ENCODE measurements at regions not wholly inside any gene's neighbourhood (a gene's known extent, or its start where the extent isn't known, plus 50 kb on each side); places are given as distances from the start of the nearest gene placed in this dataset.
"Not testable (repeated sequence)": the region's sequence is repeated elsewhere in the genome, so short reads cannot be mapped to it uniquely, and the experiment has no call there.

DNA sequence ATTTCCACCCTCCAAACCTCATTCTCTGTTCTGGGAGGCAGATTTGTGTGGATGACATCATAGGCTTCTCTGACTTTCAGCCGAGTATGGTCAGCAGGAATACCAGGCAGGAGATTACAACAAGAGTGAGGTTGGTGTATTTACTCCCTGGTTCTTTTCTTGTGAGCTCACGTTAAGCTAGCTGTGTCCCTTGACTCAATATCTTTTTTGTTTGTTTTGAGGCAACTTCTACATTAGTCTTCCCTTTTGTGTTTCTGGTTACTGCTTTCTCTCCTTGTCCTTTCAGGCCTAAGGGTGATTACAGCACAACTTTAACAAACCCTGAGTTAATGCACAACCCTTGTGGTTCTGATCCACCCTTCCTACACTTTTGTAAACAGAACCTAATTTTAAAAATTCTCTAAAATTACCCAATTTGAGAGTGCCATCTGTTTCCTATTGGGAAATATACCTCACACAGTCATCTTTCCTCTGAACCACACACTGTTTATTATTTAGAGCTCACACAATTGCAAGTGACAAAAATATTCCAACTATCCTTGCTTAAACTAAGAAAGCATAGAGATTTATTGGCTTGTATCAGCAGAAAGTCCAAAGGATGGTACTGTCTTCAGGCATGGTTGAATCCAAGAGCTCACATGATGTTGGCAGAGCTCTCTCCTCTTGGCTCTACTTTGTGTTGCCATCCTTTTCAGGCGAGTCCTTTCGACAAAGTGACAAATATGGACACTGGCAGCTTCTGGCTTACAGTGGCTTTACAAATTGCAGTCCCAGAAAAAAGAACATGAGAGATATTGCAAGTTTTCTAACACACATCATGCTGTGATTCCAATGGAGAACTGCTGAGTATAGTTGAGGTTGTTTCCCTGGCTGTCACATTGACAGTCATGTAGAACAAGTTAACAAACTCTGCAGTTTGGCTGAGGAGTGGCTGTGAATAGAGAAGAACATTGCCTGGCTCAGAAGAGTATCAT, 150.5 kb upstream of the DDIT4L start:
- DNase-seq, result no peak

GRCh38 chr4:100339870-100340269, 149.6 kb upstream of the DDIT4L start:
- DNase-seq, result no peak

- DNase-seq, result not testable (repeated sequence)
Observed at GRCh38 chr4:100333491-100333890, 143.2 kb upstream of the DDIT4L start.

DNA sequence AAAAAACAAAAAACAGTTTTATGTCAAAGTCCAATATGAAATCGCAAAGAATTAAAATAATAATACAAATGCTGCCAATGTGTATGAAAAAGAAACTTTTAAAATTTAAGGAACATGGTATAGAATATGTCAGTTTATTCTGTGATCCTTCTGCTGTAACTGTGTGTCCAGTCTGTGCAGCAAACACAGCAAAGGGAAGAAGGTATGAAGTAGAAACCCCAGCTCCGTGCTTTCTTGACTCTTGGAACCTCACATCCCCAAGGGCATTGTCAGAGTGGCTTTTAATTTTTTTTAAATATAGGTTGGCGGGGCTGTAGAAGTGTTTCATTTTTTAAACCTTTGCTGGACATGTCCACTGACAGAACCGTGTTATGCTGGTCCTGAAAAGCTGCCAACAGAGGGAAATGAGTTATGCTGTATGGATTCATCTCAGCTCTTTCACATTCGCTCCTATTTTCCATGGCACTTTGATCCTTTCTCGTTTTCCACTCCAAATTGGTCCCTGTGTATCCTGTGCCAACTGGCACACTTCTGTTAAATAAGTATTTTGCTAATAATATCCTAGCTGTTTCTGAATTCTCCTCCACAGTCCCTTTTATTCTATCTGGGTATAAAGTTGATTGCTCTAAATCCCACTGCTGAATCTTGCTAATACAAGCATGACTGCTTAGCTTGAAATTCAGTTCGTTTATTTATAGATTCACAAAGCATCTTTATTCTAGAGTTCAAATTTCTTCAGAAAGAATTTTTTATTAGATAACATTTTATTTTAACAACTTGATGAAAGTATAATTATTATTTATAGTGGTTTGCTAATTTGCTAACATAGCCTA, 127.0 kb upstream of the DDIT4L start:
- DNase-seq, result no peak

DNA sequence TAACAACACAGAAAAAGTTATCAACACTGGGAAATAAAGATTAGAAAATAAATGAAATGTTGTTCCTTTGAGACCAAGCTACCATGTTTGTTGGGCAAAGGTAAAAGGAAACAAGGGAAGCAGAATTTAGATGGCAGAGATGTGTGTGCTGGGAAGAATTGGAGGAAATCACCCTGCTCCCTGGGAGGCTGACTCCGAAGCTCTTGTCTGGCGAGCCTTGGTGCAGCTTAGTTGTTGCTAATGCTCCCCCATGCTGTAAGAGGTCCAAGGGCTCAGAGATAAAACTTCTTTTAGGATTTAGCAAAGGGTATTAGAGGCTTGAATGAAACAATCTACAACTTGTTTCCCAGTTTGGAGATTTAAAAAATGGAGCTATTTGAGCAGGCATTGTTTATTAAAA, 123.8 kb upstream of the DDIT4L start:
- no peak for DNase-seq

GRCh38 chr4:100312615-100313350, 122.5 kb upstream of the DDIT4L start:
- DNase-seq, result no peak

DNA sequence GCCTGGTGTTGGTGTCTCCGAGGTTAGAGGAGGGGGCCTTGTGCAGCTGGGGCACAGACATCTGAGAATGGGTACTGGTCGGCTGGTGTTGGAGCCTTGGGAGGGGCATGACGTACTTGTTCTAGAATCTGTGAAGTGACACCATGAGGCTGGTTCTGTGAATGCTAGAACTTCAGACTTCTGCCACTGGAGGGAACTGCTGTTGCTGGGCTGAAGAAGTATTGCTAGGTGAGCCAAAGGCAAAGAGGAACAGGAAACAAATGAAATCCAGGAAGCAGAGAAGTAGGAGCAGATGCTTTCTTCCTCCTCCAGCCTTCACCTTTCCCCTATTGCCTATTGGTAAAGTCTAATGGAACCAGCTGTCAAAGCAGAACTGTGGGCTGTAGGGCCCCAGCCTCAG, 120.9 kb upstream of the DDIT4L start:
- DNase-seq, result peak; percentile 1

GRCh38 chr4:100306018-100306417, 115.8 kb upstream of the DDIT4L start:
- no peak for DNase-seq

GRCh38 chr4:100302061-100303026, 112.1 kb upstream of the DDIT4L start:
- no peak for DNase-seq

GRCh38 chr4:100299046-100299840, 109.0 kb upstream of the DDIT4L start:
- DNase-seq, result no peak

- no peak for DNase-seq
Observed at GRCh38 chr4:100295792-100296191, 105.5 kb upstream of the DDIT4L start.

DNA sequence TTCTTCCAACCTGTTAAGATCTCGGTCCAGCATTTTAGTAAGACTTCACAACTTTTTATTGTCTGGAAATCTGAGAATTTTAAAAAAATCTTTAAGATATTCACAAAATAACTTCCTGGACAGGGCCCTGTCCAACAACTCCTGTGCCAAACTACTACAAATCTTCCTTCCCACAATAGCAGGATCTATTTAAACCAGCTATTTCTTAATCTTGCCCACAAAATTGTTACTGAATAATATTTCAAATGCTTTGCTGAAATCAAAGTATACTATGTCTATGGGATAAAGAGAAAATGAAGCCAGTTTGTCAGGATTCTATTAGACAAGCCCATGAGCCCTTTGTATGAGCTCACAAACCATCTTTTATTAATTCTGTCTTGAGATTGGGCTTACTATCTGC, 104.1 kb upstream of the DDIT4L start:
- DNase-seq, result no peak

- no peak for DNase-seq
Observed at GRCh38 chr4:100290585-100290984, 100.3 kb upstream of the DDIT4L start.

GRCh38 chr4:100289946-100290345, 99.7 kb upstream of the DDIT4L start:
- DNase-seq, result no peak

GRCh38 chr4:100289530-100289888, 99.2 kb upstream of the DDIT4L start:
- no peak for DNase-seq

DNA sequence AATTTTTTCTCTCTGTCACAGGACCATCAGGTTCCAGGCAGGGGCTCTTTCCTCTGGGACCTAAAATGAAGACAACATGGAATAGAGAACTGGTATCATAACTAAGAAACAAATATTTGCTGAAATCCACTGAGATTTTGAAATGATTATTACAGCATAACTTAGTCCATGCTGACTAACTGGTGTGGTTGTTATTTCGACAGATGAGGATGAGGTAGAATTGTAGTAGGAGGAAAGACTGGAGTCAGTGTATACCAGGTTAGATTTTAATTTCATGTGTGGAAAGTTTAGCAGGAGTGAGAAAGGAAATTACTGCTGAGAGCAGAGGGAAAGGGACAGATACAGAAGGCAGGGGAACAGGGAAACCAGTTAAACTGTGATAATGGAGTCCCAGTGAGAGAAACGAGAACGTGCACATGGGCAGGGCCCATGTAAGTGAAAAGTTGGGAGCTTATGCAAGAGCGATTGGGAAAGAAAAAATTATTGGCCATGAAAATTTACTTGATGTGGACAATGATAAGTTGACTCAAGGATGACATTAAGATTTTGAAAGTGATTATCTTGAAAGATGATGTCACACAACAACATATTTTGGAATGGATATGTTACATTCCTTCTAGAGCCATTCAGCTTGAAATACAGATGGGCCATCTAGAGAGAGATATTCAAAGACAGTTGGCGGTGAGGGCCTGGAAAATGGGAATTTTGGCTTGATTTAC, 98.7 kb upstream of the DDIT4L start:
- no peak for DNase-seq

- no peak for DNase-seq
Observed at GRCh38 chr4:100288161-100288560, 97.9 kb upstream of the DDIT4L start.

- DNase-seq, result no peak
Observed at GRCh38 chr4:100287534-100287933, 97.3 kb upstream of the DDIT4L start.

- no peak for DNase-seq
Observed at GRCh38 chr4:100286636-100287035, 96.4 kb upstream of the DDIT4L start.

GRCh38 chr4:100285121-100285520, 94.9 kb upstream of the DDIT4L start:
- DNase-seq, result no peak
